NOMO-1 treated with DMSO at 0.1 percent for 48 hours (cell line): ENCODE measurements at regions not wholly inside any gene's neighbourhood (a gene's known extent, or its start where the extent isn't known, plus 50 kb on each side); places are given as distances from the start of the nearest gene placed in this dataset.

ENCODE experiments used
- DNase-seq: peaks from one replicate; lab custom pipeline; 2025; ENCODE audit not compliant: unreplicated experiment; lab: John Stamatoyannopoulos, UW

- no peak for DNase-seq
These were observed 513.2 kb upstream of the GOLIM4 start for GRCh38 chr3:168608926-168609325.

- DNase-seq: no peak
These were observed 509.0 kb upstream of the GOLIM4 start for GRCh38 chr3:168604767-168605166.

- no peak for DNase-seq
These were observed 502.5 kb upstream of the GOLIM4 start for GRCh38 chr3:168598250-168598649.

- DNase-seq: no peak
These were observed 500.6 kb upstream of the GOLIM4 start for GRCh38 chr3:168596175-168596823.

GRCh38 chr3:168591587-168591986, 495.9 kb upstream of the GOLIM4 start:
- DNase-seq: no peak

- no peak for DNase-seq
These were observed 493.7 kb upstream of the GOLIM4 start for GRCh38 chr3:168589376-168589775.

- no peak for DNase-seq
These were observed 489.8 kb upstream of the GOLIM4 start for GRCh38 chr3:168585544-168585943.

GRCh38 chr3:168583977-168584376, 488.3 kb upstream of the GOLIM4 start:
- DNase-seq: no peak

GRCh38 chr3:168582503-168582902, 486.8 kb upstream of the GOLIM4 start:
- DNase-seq: no peak

- no peak for DNase-seq
These were observed 486.1 kb upstream of the GOLIM4 start for GRCh38 chr3:168581771-168582225.

- no peak for DNase-seq
These were observed 483.3 kb upstream of the GOLIM4 start for GRCh38 chr3:168579010-168579409.

- DNase-seq: no peak
These were observed 480.0 kb upstream of the GOLIM4 start for GRCh38 chr3:168575750-168576149.

- DNase-seq: no peak
These were observed 478.9 kb upstream of the GOLIM4 start for GRCh38 chr3:168574455-168575158.

- DNase-seq: no peak
These were observed 474.9 kb upstream of the GOLIM4 start for GRCh38 chr3:168570404-168571155.

GRCh38 chr3:168558728-168559411, 463.1 kb upstream of the GOLIM4 start:
- no peak for DNase-seq

GRCh38 chr3:168552251-168552650, 456.5 kb upstream of the GOLIM4 start:
- no peak for DNase-seq

GRCh38 chr3:168548719-168549118, 453.0 kb upstream of the GOLIM4 start:
- no peak for DNase-seq

GRCh38 chr3:168546707-168547106, 451.0 kb upstream of the GOLIM4 start:
- DNase-seq: no peak

- DNase-seq: no peak
These were observed 449.9 kb upstream of the GOLIM4 start for GRCh38 chr3:168545591-168545990.

GRCh38 chr3:168544097-168544957, 448.6 kb upstream of the GOLIM4 start:
- no peak for DNase-seq
